ENCODE measurements at regions not wholly inside any gene's neighbourhood (a gene's known extent, or its start where the extent isn't known, plus 50 kb on each side); places are given as distances from the start of the nearest gene placed in this dataset.

GRCh38 chr1:87717157-87717670 is 388.5 kb downstream of the LMO4 start:
- TF ChIP-seq, protein P1, sequence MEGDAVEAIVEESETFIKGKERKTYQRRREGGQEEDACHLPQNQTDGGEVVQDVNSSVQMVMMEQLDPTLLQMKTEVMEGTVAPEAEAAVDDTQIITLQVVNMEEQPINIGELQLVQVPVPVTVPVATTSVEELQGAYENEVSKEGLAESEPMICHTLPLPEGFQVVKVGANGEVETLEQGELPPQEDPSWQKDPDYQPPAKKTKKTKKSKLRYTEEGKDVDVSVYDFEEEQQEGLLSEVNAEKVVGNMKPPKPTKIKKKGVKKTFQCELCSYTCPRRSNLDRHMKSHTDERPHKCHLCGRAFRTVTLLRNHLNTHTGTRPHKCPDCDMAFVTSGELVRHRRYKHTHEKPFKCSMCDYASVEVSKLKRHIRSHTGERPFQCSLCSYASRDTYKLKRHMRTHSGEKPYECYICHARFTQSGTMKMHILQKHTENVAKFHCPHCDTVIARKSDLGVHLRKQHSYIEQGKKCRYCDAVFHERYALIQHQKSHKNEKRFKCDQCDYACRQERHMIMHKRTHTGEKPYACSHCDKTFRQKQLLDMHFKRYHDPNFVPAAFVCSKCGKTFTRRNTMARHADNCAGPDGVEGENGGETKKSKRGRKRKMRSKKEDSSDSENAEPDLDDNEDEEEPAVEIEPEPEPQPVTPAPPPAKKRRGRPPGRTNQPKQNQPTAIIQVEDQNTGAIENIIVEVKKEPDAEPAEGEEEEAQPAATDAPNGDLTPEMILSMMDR (IDR thresholded peaks at IDR 0.05; ENCODE audit: low read length): no peak
- no peak for TF ChIP-seq EZH2 (IDR thresholded peaks at IDR 0.05; ENCODE audit: borderline replicate concordance, low read length)

Data from OCI-LY1 (cell line).